NCI-H748 (cell line): ENCODE measurements at regions not wholly inside any gene's neighbourhood (a gene's known extent, or its start where the extent isn't known, plus 50 kb on each side); places are given as distances from the start of the nearest gene placed in this dataset.

Experiments used
- DNase-seq: peaks from one replicate; lab custom pipeline; 2025; ENCODE audit not compliant: unreplicated experiment; lab: John Stamatoyannopoulos, UW

DNA sequence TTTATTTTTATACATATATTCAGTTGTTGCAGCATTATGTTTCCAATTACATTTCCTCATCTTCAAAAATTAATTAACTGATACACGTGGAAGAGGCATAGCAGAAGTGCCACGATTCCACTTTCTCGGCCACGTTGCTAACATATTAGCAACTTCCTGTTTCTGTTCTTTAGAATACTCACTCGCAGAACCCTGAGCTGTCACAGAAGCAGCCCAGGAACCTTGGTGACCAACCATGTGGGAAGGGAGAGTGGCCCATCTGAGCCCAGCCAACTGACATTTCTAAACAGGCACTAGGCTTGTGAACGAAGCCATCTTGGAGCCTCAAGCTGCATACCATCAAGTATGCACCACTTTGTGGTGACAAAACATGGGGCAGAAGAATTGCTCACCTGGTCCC, 350.1 kb downstream of the CBLN2 start:
- DNase-seq, result no peak

- DNase-seq, result no peak
Observed at GRCh38 chr18:72187956-72188355, 356.2 kb downstream of the CBLN2 start.

DNA sequence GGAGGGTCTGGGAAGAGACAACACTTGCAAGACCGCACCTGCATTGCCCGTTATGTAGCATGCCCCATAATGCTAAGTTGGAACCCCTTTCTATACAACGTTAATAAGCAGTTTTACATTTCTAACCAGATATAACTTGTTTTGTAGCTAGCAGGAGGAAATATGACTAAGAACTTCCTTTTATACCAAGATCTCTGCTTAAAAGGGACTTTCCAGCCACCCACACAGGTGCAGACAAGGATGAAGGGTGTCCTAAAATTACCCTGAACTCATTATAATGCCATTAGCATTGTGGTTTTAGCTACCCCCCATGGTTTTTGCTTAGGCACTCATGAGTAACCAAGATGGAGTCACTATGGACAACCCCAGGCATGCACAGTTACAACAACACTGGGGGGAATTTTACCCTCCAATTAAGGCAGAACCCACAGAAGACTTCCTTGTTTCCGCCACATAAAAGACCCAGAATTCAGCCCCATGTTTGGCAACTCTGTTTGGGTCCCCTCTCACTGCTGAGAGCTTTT, 362.8 kb downstream of the CBLN2 start:
- no peak for DNase-seq

GRCh38 chr18:72180689-72181088, 363.5 kb downstream of the CBLN2 start:
- no peak for DNase-seq

DNA sequence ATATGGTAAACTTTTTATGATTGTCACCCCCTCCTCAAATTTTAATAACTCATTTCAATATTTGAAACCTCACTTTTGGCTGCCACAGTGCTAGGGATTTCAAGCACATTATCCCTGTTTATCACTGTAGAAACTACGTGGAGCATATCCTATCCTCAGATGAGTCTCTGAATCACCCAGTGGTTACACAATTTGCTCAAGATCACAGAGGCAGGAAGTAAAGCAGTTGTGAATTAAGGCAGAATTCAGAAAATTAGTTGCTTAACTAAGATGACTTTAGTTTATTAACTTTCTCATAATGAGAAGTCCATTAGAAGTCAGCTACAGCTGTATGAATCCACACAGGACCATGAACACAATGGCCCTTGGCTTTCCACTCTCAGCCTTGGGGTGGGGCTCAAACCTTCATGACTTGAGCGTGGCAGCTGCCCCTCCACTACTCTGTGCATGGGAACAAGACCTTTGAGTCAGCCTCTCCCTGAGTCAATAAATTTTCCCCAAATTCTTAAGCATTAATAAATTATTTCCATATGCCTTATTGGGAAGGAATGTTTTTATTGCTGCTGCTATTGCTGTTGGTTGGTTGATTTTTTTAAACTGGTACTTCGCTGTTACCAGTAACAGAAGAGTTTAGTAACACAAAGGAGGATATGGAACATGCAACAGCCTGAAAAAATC, 369.0 kb downstream of the CBLN2 start:
- DNase-seq, result no peak

DNA sequence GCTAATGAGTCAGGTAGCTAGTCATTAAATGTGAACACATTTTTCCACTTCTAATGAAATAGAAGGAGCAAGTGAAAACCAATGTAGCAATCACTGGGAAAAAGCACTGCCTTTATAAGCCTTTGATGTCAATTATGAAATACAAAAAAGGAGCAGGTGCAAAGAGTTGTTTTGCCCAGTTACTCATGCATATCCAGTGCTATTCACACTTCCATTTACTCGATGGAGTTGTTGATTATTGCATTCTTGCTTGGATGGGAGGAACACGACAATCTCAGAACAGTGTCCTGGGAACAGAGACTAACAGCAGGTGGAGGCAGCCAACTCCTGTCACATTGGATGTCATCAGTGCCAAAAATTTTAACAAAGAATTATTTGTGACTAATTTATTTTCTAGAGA, 372.5 kb downstream of the CBLN2 start:
- peak; percentile 96 for DNase-seq

DNA sequence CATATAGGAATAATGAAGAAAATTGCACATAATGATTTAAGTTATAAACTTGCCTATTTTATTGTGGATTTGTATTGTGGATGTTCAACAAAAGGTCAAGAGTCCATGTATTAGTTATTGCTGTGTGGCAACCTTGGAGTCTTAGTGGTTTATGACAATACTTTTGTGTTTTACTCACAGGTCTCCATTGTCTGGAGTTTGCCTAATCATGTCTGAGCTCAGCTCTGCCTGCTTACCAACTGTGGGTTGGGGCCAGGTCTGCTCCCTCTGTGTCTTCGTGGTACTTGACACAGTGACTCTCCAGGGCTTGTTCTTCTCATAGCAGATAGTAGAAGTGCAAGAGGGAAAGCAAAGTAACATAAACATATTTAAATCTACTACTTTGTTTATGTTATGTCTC, 382.5 kb downstream of the CBLN2 start:
- peak; percentile 41 for DNase-seq

DNA sequence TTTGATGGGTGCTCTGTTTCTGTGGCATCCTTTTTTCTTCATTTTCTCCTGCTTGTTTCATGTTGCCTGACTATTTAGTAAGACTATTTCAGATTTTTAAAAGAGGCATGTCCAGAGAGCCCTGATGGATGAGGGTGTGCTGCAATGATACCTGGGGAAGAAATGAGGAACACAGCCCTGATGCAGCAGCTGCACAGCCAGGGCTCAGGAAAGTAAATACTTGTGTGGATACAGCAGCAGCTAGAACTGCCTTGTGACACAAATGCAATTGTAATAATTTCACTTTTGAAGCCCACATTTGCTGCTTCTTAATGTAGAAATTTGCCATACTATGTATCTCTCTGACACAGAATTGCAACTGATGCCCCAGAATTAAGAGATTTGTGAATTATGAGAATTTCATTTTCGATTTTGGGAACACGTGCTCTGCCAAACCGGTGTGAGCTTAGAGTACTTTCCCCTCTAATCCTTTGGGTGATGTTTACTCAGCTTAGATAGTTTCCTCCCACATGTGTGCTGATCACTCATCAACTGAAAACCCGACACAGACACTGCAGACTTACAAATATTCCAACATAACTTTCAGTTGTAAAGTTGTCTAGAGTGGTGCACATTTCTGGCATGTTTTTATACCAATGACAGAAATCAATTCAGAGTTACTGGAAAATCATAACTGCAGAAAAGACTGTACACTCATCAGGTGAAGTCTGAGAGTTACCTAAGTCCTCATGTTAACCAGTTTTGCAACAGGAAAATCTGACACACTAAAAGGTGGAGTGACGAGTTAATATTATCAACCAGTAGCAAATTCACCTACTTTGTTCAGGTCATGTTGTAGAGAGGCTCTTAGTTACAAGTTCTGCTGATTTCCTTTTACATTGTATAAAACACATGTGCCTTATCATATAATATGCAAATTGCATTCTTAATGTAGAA, 383.4 kb downstream of the CBLN2 start:
- peak; percentile 86 for DNase-seq

- DNase-seq, result no peak
Observed at GRCh38 chr18:72155327-72155726, 388.8 kb downstream of the CBLN2 start.

- DNase-seq, result no peak
Observed at GRCh38 chr18:72154926-72155325, 389.2 kb downstream of the CBLN2 start.

- DNase-seq, result no peak
Observed at GRCh38 chr18:72152935-72153334, 391.2 kb downstream of the CBLN2 start.

GRCh38 chr18:72147830-72148229, 396.3 kb downstream of the CBLN2 start:
- DNase-seq, result no peak

GRCh38 chr18:72140007-72140406, 404.1 kb downstream of the CBLN2 start:
- no peak for DNase-seq

GRCh38 chr18:72128649-72129048, 415.5 kb downstream of the CBLN2 start:
- no peak for DNase-seq

DNA sequence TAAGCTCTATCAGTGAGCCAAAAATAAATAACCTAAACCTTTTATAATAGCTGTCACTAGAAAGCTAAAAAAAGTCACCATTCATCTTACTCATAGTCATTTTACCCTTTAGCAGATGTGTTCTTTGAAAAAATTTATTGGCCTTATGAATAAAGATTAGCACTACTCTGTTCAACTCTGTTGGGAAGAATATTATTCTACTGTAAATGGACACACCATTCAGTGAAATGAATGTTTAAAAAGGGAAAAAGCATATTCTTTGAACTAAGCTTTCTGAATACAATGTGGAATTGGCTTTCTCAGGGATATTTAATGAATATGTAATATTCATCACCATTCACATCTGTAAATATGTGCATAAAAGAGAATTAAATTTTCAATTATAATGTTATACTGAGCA, 422.0 kb downstream of the CBLN2 start:
- peak; percentile 12 for DNase-seq

GRCh38 chr18:72119082-72119481, 425.1 kb downstream of the CBLN2 start:
- DNase-seq, result no peak

DNA sequence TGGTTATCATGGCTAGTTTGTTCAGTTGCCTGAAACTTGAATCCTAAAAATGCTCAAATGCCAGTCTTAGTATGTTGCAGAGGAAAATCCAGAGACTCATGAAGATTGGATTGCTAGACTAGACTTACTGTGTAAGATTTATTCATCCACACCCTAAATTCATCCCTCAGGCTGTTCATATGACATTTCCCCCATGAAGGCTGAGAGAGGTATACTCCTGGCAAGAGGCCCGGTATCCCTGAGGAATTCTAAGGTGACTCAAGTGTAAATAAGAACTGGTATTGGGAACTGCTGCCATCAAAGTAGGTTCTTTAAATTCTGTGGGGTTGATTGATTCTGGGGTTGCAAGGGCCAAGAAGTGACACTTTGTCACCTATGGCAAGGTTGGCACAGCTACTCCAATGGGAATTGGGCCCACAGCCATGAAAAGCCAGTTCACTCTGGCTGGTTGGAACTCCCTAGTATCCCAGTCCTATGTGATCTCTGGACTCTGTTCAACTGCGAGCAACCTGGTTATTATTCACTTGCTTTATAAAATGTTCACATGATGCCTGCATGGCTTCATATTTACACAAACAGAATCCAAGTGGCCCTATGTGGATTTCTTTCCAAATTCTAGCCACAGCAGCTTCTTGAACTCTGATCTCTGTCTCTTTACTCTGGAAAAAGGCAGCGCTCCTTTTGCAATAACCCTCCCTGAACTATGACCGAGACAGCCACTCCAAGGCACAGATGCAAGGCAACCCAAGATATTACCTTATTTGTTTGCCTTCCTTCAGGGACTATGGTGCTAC, 429.1 kb downstream of the CBLN2 start:
- DNase-seq, result no peak

- DNase-seq, result peak; percentile 77
Observed at GRCh38 chr18:72107647-72108383, 436.3 kb downstream of the CBLN2 start.

- DNase-seq, result no peak
Observed at GRCh38 chr18:72104851-72105250, 439.3 kb downstream of the CBLN2 start.

DNA sequence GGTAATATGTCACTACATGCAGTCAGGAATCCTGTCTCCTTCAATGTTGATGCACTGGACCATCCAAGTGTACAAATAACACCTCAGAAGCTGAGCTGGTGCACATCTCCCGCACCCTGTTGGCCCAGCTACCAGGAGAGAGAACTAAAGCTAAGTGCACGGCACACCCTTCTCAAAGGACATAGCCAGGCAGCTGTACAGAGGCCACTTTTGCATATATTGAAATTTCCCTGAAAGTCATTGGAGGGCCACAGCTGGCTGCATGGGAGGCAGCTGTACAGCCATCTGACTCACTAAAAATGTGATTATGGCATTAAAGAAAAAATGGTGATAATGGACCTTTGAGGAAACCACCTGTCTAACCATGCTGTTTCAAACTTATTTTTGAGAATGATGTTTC, 441.7 kb downstream of the CBLN2 start:
- DNase-seq, result no peak
